Lower leg skin (tissue), 4 donors: ENCODE measurements at regions not wholly inside any gene's neighbourhood (a gene's known extent, or its start where the extent isn't known, plus 50 kb on each side); places are given as distances from the start of the nearest gene placed in this dataset.
"Not testable (repeated sequence)": the region's sequence is repeated elsewhere in the genome, so short reads cannot be mapped to it uniquely, and the experiment has no call there.

ENCODE experiments used
- DNase-seq, 2 donors: peaks; one replicate each; pipeline ENCODE4 v3.0.0-alpha.2; 2019; ENCODE audit warnings: low spot score in 2 of 2
- H3K4me3 ChIP-seq: fragments of 200-600 bp; sonication (generic); 2 replicates; pipeline ENCODE4 v1.5.1; 2017; ENCODE audit warnings: mild to moderate bottlenecking, low read depth; ENCODE audit not compliant: poor library complexity, severe bottlenecking
- CTCF ChIP-seq, 3 donors: fragments of 450-650 bp; IDR thresholded peaks; one replicate each; pipeline ENCODE4 v1.5.1; 2016; ENCODE audit warnings: antibody characterized with exemption in 3 of 3, mild to moderate bottlenecking in 3 of 3, moderate library complexity in 2 of 3
- POLR2A ChIP-seq, 2 donors: fragments of 450-650 bp; IDR thresholded peaks; one replicate each; pipeline ENCODE4 v1.6.1; 2016 to 2017; ENCODE audit warnings: antibody characterized with exemption in 2 of 2, mild to moderate bottlenecking in 1 of 2, moderate library complexity in 1 of 2
- WGBS, 2 donors: methylation state at CpG; one replicate each; pipeline ENCODE4 v1.1.5; 2018; 5-methylcytosine and 5-hydroxymethylcytosine counted together
- intact Hi-C: fragments of 100-400 bp; cut with DNase I; formaldehyde crosslinking; loops from one replicate; pipeline ENCODE4 v1.15.0; 2023; ENCODE audit warnings: low total_unique reads

DNA sequence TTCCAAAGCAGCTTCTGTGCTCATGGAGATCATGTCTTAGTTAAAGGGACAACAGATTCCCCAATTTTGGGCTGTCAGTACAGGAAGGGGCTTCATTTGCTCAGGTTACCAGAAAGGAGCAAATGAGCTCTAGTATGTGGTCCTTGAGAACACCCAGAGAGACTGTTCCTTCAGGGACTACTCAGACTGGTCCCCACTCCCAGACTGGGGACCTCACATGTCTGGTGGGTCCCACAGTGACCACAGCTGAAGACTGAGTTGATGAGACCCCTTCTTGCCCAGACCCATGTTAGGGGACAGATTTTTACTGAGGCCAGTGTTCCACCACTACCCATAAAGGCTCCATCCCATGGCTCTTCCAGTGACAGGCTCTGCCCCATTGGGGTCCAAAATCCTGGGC is 1695.2 kb downstream of the TP53TG3F start:
- intact Hi-C loops: no loop called here
- no peak overlapping the region for H3K4me3 ChIP-seq
- DNase-seq: no peak
- TF ChIP-seq CTCF (IDR thresholded peaks at IDR 0.05) (no peak), POLR2A (IDR thresholded peaks at IDR 0.05) (no peak)

GRCh38 chr16:35157549-35157948 is 1698.1 kb downstream of the TP53TG3F start:
- 76 to 84% methylated on average over 15 of the region's 15 CpGs for WGBS, 2 donors
- intact Hi-C loops, H3K4me3 ChIP-seq, DNase-seq: not testable (repeated sequence)

- H3K4me3 ChIP-seq, intact Hi-C loops, DNase-seq: not testable (repeated sequence)
- WGBS, 2 donors: 73 to 78% methylated on average over 14 of the region's 14 CpGs
Observed at GRCh38 chr16:35169324-35169723, 1709.9 kb downstream of the TP53TG3F start.

GRCh38 chr16:35170061-35170460 is 1710.6 kb downstream of the TP53TG3F start:
- WGBS, 2 donors: 74 to 77% methylated on average over 42 of the region's 42 CpGs
- not testable (repeated sequence) for H3K4me3 ChIP-seq, DNase-seq
- intact Hi-C loops: loop anchor here (5.0 kb wide), 1 partner anchor 468 kb away; no protein-coding TSS in a partner anchor

DNA sequence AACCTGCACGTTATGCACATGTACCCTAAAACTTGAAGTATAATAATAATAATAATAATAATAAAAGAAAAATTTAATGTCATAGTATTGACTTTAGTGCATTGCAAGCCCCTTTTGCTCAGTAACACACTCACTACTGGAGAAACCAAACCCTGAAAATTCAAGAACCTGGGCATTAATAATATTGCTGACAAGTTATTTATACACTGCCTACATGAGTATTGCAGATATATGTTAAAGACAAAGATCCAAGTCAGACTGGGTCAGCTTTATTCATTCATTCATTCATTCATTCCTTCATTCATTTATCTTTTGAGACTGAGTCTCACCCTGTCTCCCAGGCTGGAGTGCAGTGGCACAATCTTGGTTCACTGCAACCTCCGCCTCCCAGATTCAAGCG is 1711.2 kb downstream of the TP53TG3F start:
- TF ChIP-seq POLR2A (IDR thresholded peaks at IDR 0.05) (no peak), CTCF (IDR thresholded peaks at IDR 0.05) (no peak)
- no peak overlapping the region for H3K4me3 ChIP-seq
- intact Hi-C loops: loop anchor here (5.0 kb wide), 1 partner anchor 468 kb away; no protein-coding TSS in a partner anchor
- no peak for DNase-seq
- 87 to 90% methylated on average over 3 of the region's 3 CpGs for WGBS, 2 donors

- no peak for DNase-seq
- no peak overlapping the region for H3K4me3 ChIP-seq
- WGBS, 2 donors: 71 to 79% methylated on average over 6 of the region's 6 CpGs
- TF ChIP-seq CTCF (IDR thresholded peaks at IDR 0.05): no peak
- no peak for TF ChIP-seq POLR2A (IDR thresholded peaks at IDR 0.05)
- intact Hi-C loops: loop anchor here (5.0 kb wide), 1 partner anchor 469 kb away; no protein-coding TSS in a partner anchor
Observed at GRCh38 chr16:35171106-35171505, 1711.7 kb downstream of the TP53TG3F start.

DNA sequence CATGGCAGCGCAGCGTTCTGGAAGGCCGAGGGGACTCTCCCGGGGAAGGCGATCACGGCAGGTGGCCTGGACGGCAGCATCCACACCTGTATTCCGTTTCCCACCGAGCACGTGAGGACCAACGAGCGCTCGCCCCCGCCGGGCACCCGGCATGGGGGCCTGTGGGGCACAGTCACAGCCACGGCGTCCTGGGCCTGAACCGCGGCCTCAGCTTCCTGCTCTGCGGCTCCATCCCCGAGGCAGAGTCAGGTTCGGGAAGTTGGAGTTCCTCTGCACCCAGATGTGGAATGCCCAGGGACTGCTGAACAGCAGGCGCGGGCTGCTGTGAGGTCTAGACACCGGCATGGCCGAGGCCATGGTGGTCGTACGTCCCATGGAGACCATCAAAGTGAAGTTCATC is 1713.9 kb downstream of the TP53TG3F start:
- DNase-seq: no peak
- 86 to 89% methylated on average over 29 of the region's 29 CpGs for WGBS, 2 donors
- no peak overlapping the region for H3K4me3 ChIP-seq
- intact Hi-C loops: loop anchor here (5.0 kb wide), 1 partner anchor 471 kb away; no protein-coding TSS in a partner anchor
- TF ChIP-seq POLR2A (IDR thresholded peaks at IDR 0.05) (no peak), CTCF (IDR thresholded peaks at IDR 0.05) (no peak)
